ENCODE measurements at regions not wholly inside any gene's neighbourhood (a gene's known extent, or its start where the extent isn't known, plus 50 kb on each side); places are given as distances from the start of the nearest gene placed in this dataset.

DNA sequence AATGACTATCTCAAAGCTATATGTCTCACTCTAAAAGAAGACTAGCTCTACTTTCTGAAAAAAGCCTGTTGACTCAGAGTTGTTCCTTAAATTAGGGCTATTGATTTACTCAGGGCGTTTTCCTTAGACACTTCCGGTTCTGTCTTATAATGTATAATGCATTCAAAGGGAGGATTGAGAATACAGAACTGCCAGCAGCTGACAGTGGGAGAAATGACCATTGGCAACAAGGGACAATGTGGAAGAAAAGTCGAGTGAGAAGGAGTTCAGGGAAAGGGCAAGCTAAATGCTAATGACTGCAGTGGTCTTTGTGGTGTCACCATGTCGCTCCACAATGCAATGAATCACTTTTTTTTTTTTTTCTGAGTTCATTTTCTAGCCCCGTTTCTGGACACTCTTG is 65.7 kb upstream of the ANKH start (continued):
- TF ChIP-seq, protein P1, sequence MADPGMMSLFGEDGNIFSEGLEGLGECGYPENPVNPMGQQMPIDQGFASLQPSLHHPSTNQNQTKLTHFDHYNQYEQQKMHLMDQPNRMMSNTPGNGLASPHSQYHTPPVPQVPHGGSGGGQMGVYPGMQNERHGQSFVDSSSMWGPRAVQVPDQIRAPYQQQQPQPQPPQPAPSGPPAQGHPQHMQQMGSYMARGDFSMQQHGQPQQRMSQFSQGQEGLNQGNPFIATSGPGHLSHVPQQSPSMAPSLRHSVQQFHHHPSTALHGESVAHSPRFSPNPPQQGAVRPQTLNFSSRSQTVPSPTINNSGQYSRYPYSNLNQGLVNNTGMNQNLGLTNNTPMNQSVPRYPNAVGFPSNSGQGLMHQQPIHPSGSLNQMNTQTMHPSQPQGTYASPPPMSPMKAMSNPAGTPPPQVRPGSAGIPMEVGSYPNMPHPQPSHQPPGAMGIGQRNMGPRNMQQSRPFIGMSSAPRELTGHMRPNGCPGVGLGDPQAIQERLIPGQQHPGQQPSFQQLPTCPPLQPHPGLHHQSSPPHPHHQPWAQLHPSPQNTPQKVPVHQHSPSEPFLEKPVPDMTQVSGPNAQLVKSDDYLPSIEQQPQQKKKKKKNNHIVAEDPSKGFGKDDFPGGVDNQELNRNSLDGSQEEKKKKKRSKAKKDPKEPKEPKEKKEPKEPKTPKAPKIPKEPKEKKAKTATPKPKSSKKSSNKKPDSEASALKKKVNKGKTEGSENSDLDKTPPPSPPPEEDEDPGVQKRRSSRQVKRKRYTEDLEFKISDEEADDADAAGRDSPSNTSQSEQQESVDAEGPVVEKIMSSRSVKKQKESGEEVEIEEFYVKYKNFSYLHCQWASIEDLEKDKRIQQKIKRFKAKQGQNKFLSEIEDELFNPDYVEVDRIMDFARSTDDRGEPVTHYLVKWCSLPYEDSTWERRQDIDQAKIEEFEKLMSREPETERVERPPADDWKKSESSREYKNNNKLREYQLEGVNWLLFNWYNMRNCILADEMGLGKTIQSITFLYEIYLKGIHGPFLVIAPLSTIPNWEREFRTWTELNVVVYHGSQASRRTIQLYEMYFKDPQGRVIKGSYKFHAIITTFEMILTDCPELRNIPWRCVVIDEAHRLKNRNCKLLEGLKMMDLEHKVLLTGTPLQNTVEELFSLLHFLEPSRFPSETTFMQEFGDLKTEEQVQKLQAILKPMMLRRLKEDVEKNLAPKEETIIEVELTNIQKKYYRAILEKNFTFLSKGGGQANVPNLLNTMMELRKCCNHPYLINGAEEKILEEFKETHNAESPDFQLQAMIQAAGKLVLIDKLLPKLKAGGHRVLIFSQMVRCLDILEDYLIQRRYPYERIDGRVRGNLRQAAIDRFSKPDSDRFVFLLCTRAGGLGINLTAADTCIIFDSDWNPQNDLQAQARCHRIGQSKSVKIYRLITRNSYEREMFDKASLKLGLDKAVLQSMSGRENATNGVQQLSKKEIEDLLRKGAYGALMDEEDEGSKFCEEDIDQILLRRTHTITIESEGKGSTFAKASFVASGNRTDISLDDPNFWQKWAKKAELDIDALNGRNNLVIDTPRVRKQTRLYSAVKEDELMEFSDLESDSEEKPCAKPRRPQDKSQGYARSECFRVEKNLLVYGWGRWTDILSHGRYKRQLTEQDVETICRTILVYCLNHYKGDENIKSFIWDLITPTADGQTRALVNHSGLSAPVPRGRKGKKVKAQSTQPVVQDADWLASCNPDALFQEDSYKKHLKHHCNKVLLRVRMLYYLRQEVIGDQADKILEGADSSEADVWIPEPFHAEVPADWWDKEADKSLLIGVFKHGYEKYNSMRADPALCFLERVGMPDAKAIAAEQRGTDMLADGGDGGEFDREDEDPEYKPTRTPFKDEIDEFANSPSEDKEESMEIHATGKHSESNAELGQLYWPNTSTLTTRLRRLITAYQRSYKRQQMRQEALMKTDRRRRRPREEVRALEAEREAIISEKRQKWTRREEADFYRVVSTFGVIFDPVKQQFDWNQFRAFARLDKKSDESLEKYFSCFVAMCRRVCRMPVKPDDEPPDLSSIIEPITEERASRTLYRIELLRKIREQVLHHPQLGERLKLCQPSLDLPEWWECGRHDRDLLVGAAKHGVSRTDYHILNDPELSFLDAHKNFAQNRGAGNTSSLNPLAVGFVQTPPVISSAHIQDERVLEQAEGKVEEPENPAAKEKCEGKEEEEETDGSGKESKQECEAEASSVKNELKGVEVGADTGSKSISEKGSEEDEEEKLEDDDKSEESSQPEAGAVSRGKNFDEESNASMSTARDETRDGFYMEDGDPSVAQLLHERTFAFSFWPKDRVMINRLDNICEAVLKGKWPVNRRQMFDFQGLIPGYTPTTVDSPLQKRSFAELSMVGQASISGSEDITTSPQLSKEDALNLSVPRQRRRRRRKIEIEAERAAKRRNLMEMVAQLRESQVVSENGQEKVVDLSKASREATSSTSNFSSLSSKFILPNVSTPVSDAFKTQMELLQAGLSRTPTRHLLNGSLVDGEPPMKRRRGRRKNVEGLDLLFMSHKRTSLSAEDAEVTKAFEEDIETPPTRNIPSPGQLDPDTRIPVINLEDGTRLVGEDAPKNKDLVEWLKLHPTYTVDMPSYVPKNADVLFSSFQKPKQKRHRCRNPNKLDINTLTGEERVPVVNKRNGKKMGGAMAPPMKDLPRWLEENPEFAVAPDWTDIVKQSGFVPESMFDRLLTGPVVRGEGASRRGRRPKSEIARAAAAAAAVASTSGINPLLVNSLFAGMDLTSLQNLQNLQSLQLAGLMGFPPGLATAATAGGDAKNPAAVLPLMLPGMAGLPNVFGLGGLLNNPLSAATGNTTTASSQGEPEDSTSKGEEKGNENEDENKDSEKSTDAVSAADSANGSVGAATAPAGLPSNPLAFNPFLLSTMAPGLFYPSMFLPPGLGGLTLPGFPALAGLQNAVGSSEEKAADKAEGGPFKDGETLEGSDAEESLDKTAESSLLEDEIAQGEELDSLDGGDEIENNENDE (IDR thresholded peaks at IDR 0.05; ENCODE audit: insufficient replicate concordance, low read length), result no peak
- TF ChIP-seq NANOG (IDR thresholded peaks at IDR 0.05; ENCODE audit: insufficient read depth, low read depth, low read length, poor library complexity, severe bottlenecking), result no peak
- TF ChIP-seq SP1 (IDR thresholded peaks at IDR 0.05; ENCODE audit: low read depth, low read length), result no peak
- no peak for TF ChIP-seq EP300 (IDR thresholded peaks at IDR 0.05; ENCODE audit: borderline replicate concordance in 1 of 2, low read depth in 2 of 2, low read length in 2 of 2)

Measured in H1 (cell line).